Testis (tissue), 2 donors: ENCODE measurements at regions not wholly inside any gene's neighbourhood (a gene's known extent, or its start where the extent isn't known, plus 50 kb on each side); places are given as distances from the start of the nearest gene placed in this dataset.

Experiments used
- POLR2A ChIP-seq: fragments of 450-650 bp; IDR thresholded peaks from one replicate; pipeline ENCODE4 v1.6.1; 2017; ENCODE audit warnings: antibody characterized with exemption, mild to moderate bottlenecking, moderate library complexity
- TF ChIP-seq, protein P1 (sequence below), 3 experiments: fragments of 450-650 bp in 2 of 3; fragments of 200-600 bp in 1 of 3; sonication (generic) in 1 of 3; IDR thresholded peaks; one replicate each; pipeline ENCODE4 v1.5.1; 2016 to 2019; ENCODE audit warnings: antibody characterized with exemption in 3 of 3, mild to moderate bottlenecking in 2 of 3, moderate library complexity in 1 of 3

DNA sequence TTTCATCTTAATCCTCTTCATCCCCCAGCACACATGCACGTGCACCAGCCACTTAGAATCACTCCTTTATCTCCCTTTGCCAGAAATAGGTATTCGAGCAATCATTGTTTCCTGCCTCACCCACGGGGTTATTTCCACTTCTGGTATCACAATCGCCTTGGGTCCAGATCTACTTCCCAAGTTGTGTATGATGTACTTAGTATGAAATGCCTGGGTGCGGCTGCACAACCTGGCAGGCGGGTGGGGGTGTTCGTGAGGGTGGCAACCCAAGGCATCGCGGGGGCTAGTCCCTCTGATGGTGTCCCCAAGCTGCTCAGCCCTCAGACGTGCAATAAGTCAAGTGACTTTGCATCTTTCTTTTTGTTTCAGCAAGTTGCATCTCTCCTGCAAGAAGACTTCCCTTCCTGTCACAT is 475.6 kb downstream of the MIAT start:
- TF ChIP-seq, protein P1, sequence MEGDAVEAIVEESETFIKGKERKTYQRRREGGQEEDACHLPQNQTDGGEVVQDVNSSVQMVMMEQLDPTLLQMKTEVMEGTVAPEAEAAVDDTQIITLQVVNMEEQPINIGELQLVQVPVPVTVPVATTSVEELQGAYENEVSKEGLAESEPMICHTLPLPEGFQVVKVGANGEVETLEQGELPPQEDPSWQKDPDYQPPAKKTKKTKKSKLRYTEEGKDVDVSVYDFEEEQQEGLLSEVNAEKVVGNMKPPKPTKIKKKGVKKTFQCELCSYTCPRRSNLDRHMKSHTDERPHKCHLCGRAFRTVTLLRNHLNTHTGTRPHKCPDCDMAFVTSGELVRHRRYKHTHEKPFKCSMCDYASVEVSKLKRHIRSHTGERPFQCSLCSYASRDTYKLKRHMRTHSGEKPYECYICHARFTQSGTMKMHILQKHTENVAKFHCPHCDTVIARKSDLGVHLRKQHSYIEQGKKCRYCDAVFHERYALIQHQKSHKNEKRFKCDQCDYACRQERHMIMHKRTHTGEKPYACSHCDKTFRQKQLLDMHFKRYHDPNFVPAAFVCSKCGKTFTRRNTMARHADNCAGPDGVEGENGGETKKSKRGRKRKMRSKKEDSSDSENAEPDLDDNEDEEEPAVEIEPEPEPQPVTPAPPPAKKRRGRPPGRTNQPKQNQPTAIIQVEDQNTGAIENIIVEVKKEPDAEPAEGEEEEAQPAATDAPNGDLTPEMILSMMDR (IDR thresholded peaks at IDR 0.05), result no peak
- TF ChIP-seq POLR2A, result no peak
